Smooth muscle cell (in vitro differentiated cells): ENCODE measurements at regions not wholly inside any gene's neighbourhood (a gene's known extent, or its start where the extent isn't known, plus 50 kb on each side); places are given as distances from the start of the nearest gene placed in this dataset.

Source experiments
- DNase-seq: peaks from one replicate; lab custom pipeline; 2025; ENCODE audit not compliant: unreplicated experiment; lab: John Stamatoyannopoulos, UW
- H2AFZ ChIP-seq: fragments of 200-600 bp; sonication (generic); 2 replicates; pipeline ENCODE4 v1.6.0; 2016; ENCODE audit warnings: antibody characterized with exemption, low read depth, mild to moderate bottlenecking
- H3F3A ChIP-seq: fragments of 200-600 bp; sonication (generic); 2 replicates; pipeline ENCODE4 v1.6.0; 2017; ENCODE audit warnings: antibody characterized with exemption, low read depth
- H3K27ac ChIP-seq: fragments of 200-600 bp; sonication (generic); 2 replicates; pipeline ENCODE4 v1.5.1; 2016; ENCODE audit warnings: low read depth, mild to moderate bottlenecking
- H3K27me3 ChIP-seq: fragments of 200-600 bp; sonication (generic); 2 replicates; pipeline ENCODE4 v1.6.1; 2016; ENCODE audit warnings: low read depth, mild to moderate bottlenecking
- H3K36me3 ChIP-seq: fragments of 200-600 bp; sonication (generic); 2 replicates; pipeline ENCODE4 v1.5.1; 2016; ENCODE audit warnings: low read depth
- H3K4me1 ChIP-seq: fragments of 200-600 bp; sonication (generic); 2 replicates; pipeline ENCODE4 v1.5.1; 2016; ENCODE audit warnings: low read depth
- H3K4me2 ChIP-seq: fragments of 200-600 bp; sonication (generic); 2 replicates; pipeline ENCODE4 v1.6.0; 2016; ENCODE audit warnings: mild to moderate bottlenecking
- H3K4me3 ChIP-seq: fragments of 200-600 bp; sonication (generic); 2 replicates; pipeline ENCODE4 v1.5.1; 2016; ENCODE audit warnings: mild to moderate bottlenecking
- H3K79me2 ChIP-seq: fragments of 200-600 bp; sonication (generic); 2 replicates; pipeline ENCODE4 v1.6.0; 2016; ENCODE audit warnings: low read depth, mild to moderate bottlenecking
- H3K9ac ChIP-seq: fragments of 200-600 bp; sonication (generic); 2 replicates; pipeline ENCODE4 v1.6.0; 2016; ENCODE audit warnings: low read depth
- H3K9me3 ChIP-seq: fragments of 200-600 bp; sonication (generic); replicated peaks from 2 replicates; pipeline ENCODE4 v1.5.1; 2016; ENCODE audit warnings: low read depth
- H4K20me1 ChIP-seq: fragments of 200-600 bp; sonication (generic); 2 replicates; pipeline ENCODE4 v1.6.0; 2016; ENCODE audit warnings: low read depth
- CTCF ChIP-seq: fragments of 200-600 bp; sonication (generic); IDR thresholded peaks from 2 replicates; pipeline ENCODE4 v1.5.1; 2017; ENCODE audit warnings: borderline replicate concordance, mild to moderate bottlenecking, antibody characterized with exemption; ENCODE audit not compliant: insufficient read depth, poor library complexity, severe bottlenecking
- WGBS: methylation state at CpG from one replicate; pipeline ENCODE4 v1.1.7; 2016; ENCODE audit warnings: low lambda C conversion rate; 5-methylcytosine and 5-hydroxymethylcytosine counted together

GRCh38 chr6:156554160-156554559 is 223.0 kb upstream of the ARID1B start:
- no peak for DNase-seq
- 65% methylated on average over 5 of the region's 5 CpGs for WGBS
- H4K20me1 ChIP-seq = no peaks in the 10 kb centered on the region
- H3K27me3 ChIP-seq = no peaks in the 10 kb centered on the region
- H3F3A ChIP-seq = no peaks in the 10 kb centered on the region
- H3K9me3 ChIP-seq = no peaks in the 10 kb centered on the region
- no peak overlapping the region for H3K27ac ChIP-seq
- TF ChIP-seq CTCF = no peak
- no peak overlapping the region for H3K9ac ChIP-seq
- H3K79me2 ChIP-seq = no peaks in the 10 kb centered on the region
- no peaks in the 10 kb centered on the region for H3K4me1 ChIP-seq
- H3K36me3 ChIP-seq = no peaks in the 10 kb centered on the region
- H3K4me3 ChIP-seq = no peak overlapping the region
- no peak overlapping the region for H2AFZ ChIP-seq
- no peak overlapping the region for H3K4me2 ChIP-seq

GRCh38 chr6:156552849-156553248 is 224.3 kb upstream of the ARID1B start:
- Histone ChIP-seq H3F3A (no peaks in the 10 kb centered on the region), H3K4me1 (no peaks in the 10 kb centered on the region), H3K27me3 (no peaks in the 10 kb centered on the region), H3K4me3 (no peak overlapping the region), H3K9ac (no peak overlapping the region), H3K79me2 (no peaks in the 10 kb centered on the region), H3K9me3 (no peaks in the 10 kb centered on the region), H3K4me2 (no peak overlapping the region), H3K36me3 (no peaks in the 10 kb centered on the region), H3K27ac (no peak overlapping the region), H4K20me1 (no peaks in the 10 kb centered on the region), H2AFZ (no peak overlapping the region)
- no peak for TF ChIP-seq CTCF
- DNase-seq = no peak
- 94% methylated on average over 9 of the region's 9 CpGs for WGBS

- Histone ChIP-seq H2AFZ (no peak overlapping the region), H3K4me1 (no peaks in the 10 kb centered on the region), H3K27ac (no peak overlapping the region), H3K9me3 (no peaks in the 10 kb centered on the region), H3K4me2 (no peak overlapping the region), H3K27me3 (no peaks in the 10 kb centered on the region), H3K4me3 (no peak overlapping the region), H4K20me1 (no peaks in the 10 kb centered on the region), H3K9ac (no peak overlapping the region), H3K36me3 (no peaks in the 10 kb centered on the region), H3K79me2 (no peaks in the 10 kb centered on the region), H3F3A (no peaks in the 10 kb centered on the region)
- TF ChIP-seq CTCF = no peak
- DNase-seq = no peak
- 94% methylated on average over 4 of the region's 4 CpGs for WGBS
Measured at GRCh38 chr6:156550949-156551348, 226.2 kb upstream of the ARID1B start.

- Histone ChIP-seq H3K4me3 (no peak overlapping the region), H3K4me1 (no peaks in the 10 kb centered on the region), H3K36me3 (no peaks in the 10 kb centered on the region), H3K79me2 (no peaks in the 10 kb centered on the region), H3K4me2 (peak overlapping the region; percentile 3), H3K27me3 (no peaks in the 10 kb centered on the region), H4K20me1 (no peaks in the 10 kb centered on the region), H3K9me3 (no peaks in the 10 kb centered on the region), H3F3A (no peaks in the 10 kb centered on the region), H3K27ac (no peak overlapping the region), H2AFZ (no peak overlapping the region), H3K9ac (no peak overlapping the region)
- no peak for TF ChIP-seq CTCF
- DNase-seq = no peak
- 62% methylated on average over 3 of the region's 3 CpGs for WGBS
Measured at GRCh38 chr6:156545931-156546330, 231.2 kb upstream of the ARID1B start.
